ENCODE measurements at regions not wholly inside any gene's neighbourhood (a gene's known extent, or its start where the extent isn't known, plus 50 kb on each side); places are given as distances from the start of the nearest gene placed in this dataset.

GRCh38 chr3:22587446-22587845 is 615.7 kb upstream of the UBE2E2 start:
- Histone ChIP-seq H3K36me3 (no peaks in the 10 kb centered on the region), H3K27ac (no peak overlapping the region), H3K27me3 (replicated peaks; ENCODE audit: insufficient read depth) (peaks cover 3% of the 10 kb centered on the region), H3K4me3 (no peak overlapping the region), H3K4me1 (ENCODE audit: control insufficient read depth in 1 of 2, low read depth in 2 of 2) (no peaks in the 10 kb centered on the region), H3K9me3 (no peaks in the 10 kb centered on the region)
- TF ChIP-seq CTCF (IDR thresholded peaks at IDR 0.05) = no peak
- ATAC-seq (ENCODE audit: insufficient number of reproducible peaks, low FRiP score, low read depth) (no peak), DNase-seq (ENCODE audit: low spot score) (no peak)

DNA sequence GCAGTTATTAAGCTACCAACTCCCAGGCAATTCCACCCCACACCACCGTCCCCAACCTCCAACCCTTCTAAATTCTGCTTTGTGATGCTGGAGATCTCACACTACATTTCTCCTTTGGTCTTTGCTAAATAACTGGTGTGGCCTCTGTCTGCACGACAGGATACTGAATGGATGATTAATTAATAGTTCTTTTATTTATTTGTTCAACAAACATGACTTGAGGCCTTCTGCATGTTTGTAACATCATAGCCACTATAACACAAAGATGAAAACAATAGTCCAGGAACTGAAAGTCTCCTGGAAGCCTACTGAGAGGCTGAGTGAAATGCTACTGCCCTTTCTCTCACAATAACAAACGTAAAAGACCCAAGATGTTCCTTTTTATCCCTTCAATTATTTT is 609.5 kb upstream of the UBE2E2 start:
- ATAC-seq (ENCODE audit: insufficient number of reproducible peaks, low FRiP score, low read depth) = no peak

DNA sequence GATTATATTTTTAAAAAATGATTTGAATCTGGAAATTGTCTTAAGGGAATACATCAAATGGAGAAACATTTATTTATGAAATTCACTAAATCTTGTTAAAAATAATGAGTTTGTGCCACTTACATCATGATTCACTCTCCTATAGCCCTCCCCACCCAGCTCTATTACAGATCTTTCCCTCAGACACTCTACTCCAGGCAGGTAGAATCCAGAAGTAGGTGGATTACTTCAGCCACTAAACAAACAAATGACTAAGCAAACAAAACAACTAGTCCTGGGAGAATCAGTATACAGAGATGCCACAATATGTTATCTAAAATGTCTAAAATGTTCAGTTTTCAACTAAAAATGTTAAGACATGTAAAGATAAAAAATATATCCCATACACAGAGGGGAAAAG is 608.1 kb upstream of the UBE2E2 start:
- Histone ChIP-seq H3K4me1 (ENCODE audit: control insufficient read depth in 1 of 2, low read depth in 2 of 2) (no peaks in the 10 kb centered on the region), H3K36me3 (no peaks in the 10 kb centered on the region), H3K27ac (no peak overlapping the region), H3K4me3 (no peak overlapping the region), H3K27me3 (replicated peaks; ENCODE audit: insufficient read depth) (no peaks in the 10 kb centered on the region), H3K9me3 (no peaks in the 10 kb centered on the region)
- DNase-seq (ENCODE audit: low spot score) (no peak), ATAC-seq (ENCODE audit: insufficient number of reproducible peaks, low FRiP score, low read depth) (no peak)
- no peak for TF ChIP-seq CTCF (IDR thresholded peaks at IDR 0.05)

More for the DNA sequence above, 609.5 kb upstream of the UBE2E2 start:
- no peak for DNase-seq (ENCODE audit: low spot score)
- Histone ChIP-seq H3K4me3 (no peak overlapping the region), H3K27ac (no peak overlapping the region), H3K9me3 (no peaks in the 10 kb centered on the region), H3K27me3 (replicated peaks; ENCODE audit: insufficient read depth) (no peaks in the 10 kb centered on the region), H3K36me3 (no peaks in the 10 kb centered on the region), H3K4me1 (ENCODE audit: control insufficient read depth in 1 of 2, low read depth in 2 of 2) (no peaks in the 10 kb centered on the region)
- TF ChIP-seq CTCF (IDR thresholded peaks at IDR 0.05) = no peak

DNA sequence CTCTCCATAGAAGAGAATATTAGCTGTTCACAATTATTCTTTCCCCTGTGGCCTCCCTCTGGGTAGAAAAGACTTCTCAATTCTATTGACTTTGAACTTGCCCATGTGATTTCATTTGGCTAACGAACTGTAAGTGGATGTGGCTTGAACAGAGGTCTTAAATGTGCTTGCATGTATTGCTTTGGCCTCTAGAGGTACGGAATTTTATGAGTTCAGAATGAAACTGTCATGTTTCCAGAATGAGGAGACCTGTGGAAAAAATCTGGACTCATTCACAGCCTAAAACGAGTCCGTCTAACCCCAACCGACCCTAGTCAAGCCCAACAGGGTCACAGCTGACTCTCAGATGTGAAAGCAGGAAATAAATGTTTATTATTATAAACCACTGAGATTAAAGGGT is 596.7 kb upstream of the UBE2E2 start:
- DNase-seq (ENCODE audit: low spot score) (no peak), ATAC-seq (ENCODE audit: insufficient number of reproducible peaks, low FRiP score, low read depth) (no peak)
- Histone ChIP-seq H3K4me3 (no peak overlapping the region), H3K27me3 (replicated peaks; ENCODE audit: insufficient read depth) (no peaks in the 10 kb centered on the region), H3K36me3 (no peaks in the 10 kb centered on the region), H3K9me3 (no peaks in the 10 kb centered on the region), H3K27ac (no peak overlapping the region), H3K4me1 (ENCODE audit: control insufficient read depth in 1 of 2, low read depth in 2 of 2) (no peaks in the 10 kb centered on the region)
- no peak for TF ChIP-seq CTCF (IDR thresholded peaks at IDR 0.05)

DNA sequence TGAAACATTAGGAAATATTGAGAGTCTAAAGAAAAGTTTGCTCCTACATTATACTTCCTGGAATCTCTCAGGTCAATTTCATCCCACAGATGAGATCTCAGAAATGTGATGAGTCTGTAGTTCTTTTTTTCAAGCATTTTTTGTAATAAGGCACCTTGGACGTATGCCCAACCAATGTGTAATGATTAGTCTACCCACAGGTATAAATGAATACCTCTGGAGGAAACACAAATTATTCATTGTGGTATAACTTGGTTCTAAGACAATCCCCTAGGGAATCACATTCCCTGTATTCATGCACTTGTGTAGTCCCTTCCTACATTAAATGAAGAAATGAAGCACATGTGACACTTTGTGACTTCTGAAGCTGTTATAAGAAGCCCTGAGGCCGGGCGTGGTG is 596.2 kb upstream of the UBE2E2 start:
- H3K9me3 ChIP-seq = no peaks in the 10 kb centered on the region
- H3K27me3 ChIP-seq (replicated peaks; ENCODE audit: insufficient read depth) = no peaks in the 10 kb centered on the region
- H3K4me1 ChIP-seq (ENCODE audit: control insufficient read depth in 1 of 2, low read depth in 2 of 2) = no peaks in the 10 kb centered on the region
- no peaks in the 10 kb centered on the region for H3K36me3 ChIP-seq
- no peak for TF ChIP-seq CTCF (IDR thresholded peaks at IDR 0.05)
- DNase-seq (ENCODE audit: low spot score) (no peak), ATAC-seq (ENCODE audit: insufficient number of reproducible peaks, low FRiP score, low read depth) (no peak)
- no peak overlapping the region for H3K27ac ChIP-seq
- H3K4me3 ChIP-seq = no peak overlapping the region

Measured in thoracic aorta (tissue), 2 donors.